PC-9 (cell line): ENCODE measurements at regions not wholly inside any gene's neighbourhood (a gene's known extent, or its start where the extent isn't known, plus 50 kb on each side); places are given as distances from the start of the nearest gene placed in this dataset.

Experiments
- CTCF ChIP-seq: fragments of 200-600 bp; sonication (generic); conservative IDR thresholded peaks from 2 replicates; pipeline ENCODE4 v1.6.1; 2017; ENCODE audit warnings: mixed run types, antibody characterized with exemption, mild to moderate bottlenecking, moderate library complexity
- EZH2 ChIP-seq: fragments of 200-600 bp; sonication (generic); IDR thresholded peaks from 2 replicates; pipeline ENCODE4 v1.8.0; 2017; ENCODE audit warnings: antibody characterized with exemption, low read depth

- TF ChIP-seq CTCF: no peak
- no peak for TF ChIP-seq EZH2
These were observed 296.0 kb upstream of the ADAMTS9 start for GRCh38 chr3:64983583-64984359.
